Activated CD8-positive, alpha-beta memory T cell treated with anti-CD3 and anti-CD28 coated beads, Interleukin-2, amount 50 U/mL, for 1 hour (primary cell): ENCODE measurements at regions not wholly inside any gene's neighbourhood (a gene's known extent, or its start where the extent isn't known, plus 50 kb on each side); places are given as distances from the start of the nearest gene placed in this dataset.

ENCODE experiments used
- DNase-seq: peaks from one replicate; pipeline ENCODE4 v3.0.0-alpha.2; 2020; ENCODE audit errors: extremely low read depth

DNA sequence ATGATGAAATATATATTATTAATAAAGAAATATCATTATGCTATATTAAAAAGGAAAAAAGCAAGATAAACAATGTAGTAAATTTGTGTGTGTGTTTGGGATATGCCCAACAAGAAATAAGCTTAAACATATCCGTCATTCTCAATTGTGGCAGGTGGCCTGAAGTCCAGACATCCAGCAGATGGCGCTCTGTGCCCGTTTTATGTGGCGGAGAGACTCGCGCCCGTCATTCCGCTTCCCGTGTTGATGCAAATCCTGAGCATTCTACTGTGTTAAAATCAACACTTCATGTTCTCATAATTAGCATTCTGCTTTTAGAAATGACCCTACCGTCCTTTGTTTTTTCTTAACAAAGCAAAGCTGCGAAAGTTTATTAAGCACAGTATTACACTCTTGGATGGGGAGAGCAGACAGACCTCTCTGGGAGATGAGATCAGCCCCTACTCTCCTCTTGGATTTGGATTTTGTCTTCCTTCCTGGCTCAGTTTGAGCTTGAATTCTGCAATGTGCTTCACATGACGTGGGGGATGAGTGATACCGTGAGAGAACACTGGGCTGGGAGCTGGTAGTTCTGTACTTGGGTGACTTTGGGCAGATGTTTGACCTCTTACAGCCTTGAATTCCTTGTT is 125.8 kb downstream of the MCHR2 start:
- peak; percentile 33 for DNase-seq
